SK-N-MC (cell line): ENCODE measurements at regions not wholly inside any gene's neighbourhood (a gene's known extent, or its start where the extent isn't known, plus 50 kb on each side); places are given as distances from the start of the nearest gene placed in this dataset.

Experiments
- EZH2 ChIP-seq: fragments of 200-600 bp; sonication (generic); IDR thresholded peaks from one replicate; pipeline ENCODE4 v1.6.1; 2017; ENCODE audit warnings: antibody characterized with exemption
- FOXP2 ChIP-seq: optimal IDR thresholded peaks from 2 replicates; pipeline ENCODE3; 2011; ENCODE audit warnings: mild to moderate bottlenecking, moderate library complexity; ENCODE audit not compliant: insufficient read depth; ENCODE audit errors: extremely low read length, control extremely low read depth
- POLR2AphosphoS5 ChIP-seq: IDR thresholded peaks from 2 replicates; pipeline ENCODE4 v1.6.1; 2012; ENCODE audit warnings: mild to moderate bottlenecking, low read depth, low read length, borderline replicate concordance

DNA sequence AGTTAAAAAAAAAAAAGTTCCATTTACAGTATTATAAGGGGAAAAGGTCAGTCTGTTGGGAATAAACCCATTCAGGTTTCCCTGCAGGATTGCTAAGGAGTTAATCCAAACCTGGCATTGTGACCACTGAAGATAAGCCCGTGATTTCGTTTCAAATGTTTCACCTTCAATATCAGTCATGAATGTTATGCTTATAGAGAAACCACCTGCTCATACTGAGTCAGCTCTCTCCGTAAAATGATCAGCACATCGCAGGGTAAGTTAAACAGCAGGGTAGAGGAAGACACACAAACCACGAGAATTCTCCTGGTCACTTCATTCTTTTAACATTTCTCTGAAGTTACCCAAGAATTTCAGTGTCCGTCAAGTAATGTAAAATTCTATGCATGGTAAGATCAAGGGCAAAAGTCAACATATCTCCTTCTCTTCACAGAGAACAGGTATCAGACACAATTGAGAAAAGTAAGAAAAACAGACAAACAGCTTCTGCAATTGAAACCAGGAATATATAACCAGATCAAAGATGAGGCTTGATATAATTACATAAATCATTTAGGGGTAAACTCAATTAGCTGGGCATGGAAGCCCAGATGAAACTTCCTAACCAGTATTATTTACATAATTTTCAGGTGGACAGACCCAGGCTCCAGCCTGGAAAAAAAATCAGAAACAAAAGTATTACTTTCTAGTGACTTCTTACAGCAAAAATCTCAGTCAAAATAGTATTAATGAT, 67.6 kb upstream of the ARHGEF3 start:
- TF ChIP-seq POLR2AphosphoS5 (no peak), EZH2 (no peak), FOXP2 (no peak)
